ENCODE measurements at regions not wholly inside any gene's neighbourhood (a gene's known extent, or its start where the extent isn't known, plus 50 kb on each side); places are given as distances from the start of the nearest gene placed in this dataset.

- Histone ChIP-seq H3K9me3 (no peaks in the 10 kb centered on the region), H3K27ac (no peak overlapping the region), H3K4me3 (no peak overlapping the region), H3K27me3 (no peaks in the 10 kb centered on the region), H3K4me1 (no peaks in the 10 kb centered on the region), H3K36me3 (no peaks in the 10 kb centered on the region)
- intact Hi-C loops (cut with DNase I; ENCODE audit: low total_unique reads) (no loop called here), in situ Hi-C loops (cut with MboI; ENCODE audit: low sequenced_read_pairs in 4 of 4) (no loop called here)
- no peak for DNase-seq
- TF ChIP-seq POLR2A (IDR thresholded peaks at IDR 0.05): no peak
- no peak for TF ChIP-seq CTCF (IDR thresholded peaks at IDR 0.05 in 4 of 5, conservative IDR thresholded peaks at IDR 0.05 in 1 of 5)
- ATAC-seq: no peak
Measured at GRCh38 chr5:136666970-136667620, 301.8 kb upstream of the TRPC7 start.

GRCh38 chr5:136665331-136665730, 300.0 kb upstream of the TRPC7 start:
- H3K9me3 ChIP-seq: no peaks in the 10 kb centered on the region
- in situ Hi-C loops (cut with MboI; ENCODE audit: low sequenced_read_pairs in 4 of 4) (no loop called here), intact Hi-C loops (cut with DNase I; ENCODE audit: low total_unique reads) (no loop called here)
- no peaks in the 10 kb centered on the region for H3K4me1 ChIP-seq
- H3K27ac ChIP-seq: no peak overlapping the region
- H3K27me3 ChIP-seq: no peaks in the 10 kb centered on the region
- ATAC-seq: no peak
- TF ChIP-seq CTCF (IDR thresholded peaks at IDR 0.05 in 4 of 5, conservative IDR thresholded peaks at IDR 0.05 in 1 of 5): no peak
- no peak for TF ChIP-seq POLR2A (IDR thresholded peaks at IDR 0.05)
- no peak overlapping the region for H3K4me3 ChIP-seq
- no peak for DNase-seq
- H3K36me3 ChIP-seq: no peaks in the 10 kb centered on the region

GRCh38 chr5:136661026-136661425, 295.7 kb upstream of the TRPC7 start:
- no peak for TF ChIP-seq POLR2A (IDR thresholded peaks at IDR 0.05)
- no peak for TF ChIP-seq CTCF (IDR thresholded peaks at IDR 0.05 in 4 of 5, conservative IDR thresholded peaks at IDR 0.05 in 1 of 5)
- no peaks in the 10 kb centered on the region for H3K27me3 ChIP-seq
- in situ Hi-C loops (cut with MboI; ENCODE audit: low sequenced_read_pairs in 4 of 4): no loop called here

GRCh38 chr5:136656811-136657210, 291.5 kb upstream of the TRPC7 start:
- H3K4me1 ChIP-seq: no peaks in the 10 kb centered on the region
- H3K4me3 ChIP-seq: no peak overlapping the region
- no peak for TF ChIP-seq CTCF (IDR thresholded peaks at IDR 0.05 in 4 of 5, conservative IDR thresholded peaks at IDR 0.05 in 1 of 5)
- TF ChIP-seq POLR2A (IDR thresholded peaks at IDR 0.05): no peak
- DNase-seq (no peak), ATAC-seq (no peak)
- no peak overlapping the region for H3K27ac ChIP-seq
- no peaks in the 10 kb centered on the region for H3K36me3 ChIP-seq
- intact Hi-C loops (cut with DNase I; ENCODE audit: low total_unique reads): no loop called here
- no peaks in the 10 kb centered on the region for H3K9me3 ChIP-seq
- in situ Hi-C loops (cut with MboI; ENCODE audit: low sequenced_read_pairs in 4 of 4): no loop called here
- no peaks in the 10 kb centered on the region for H3K27me3 ChIP-seq

More at GRCh38 chr5:136661026-136661425, 295.7 kb upstream of the TRPC7 start:
- Histone ChIP-seq H3K4me3 (no peak overlapping the region), H3K36me3 (no peaks in the 10 kb centered on the region), H3K9me3 (no peaks in the 10 kb centered on the region), H3K4me1 (no peaks in the 10 kb centered on the region), H3K27ac (no peak overlapping the region)
- DNase-seq (no peak), ATAC-seq (no peak)
- intact Hi-C loops (cut with DNase I; ENCODE audit: low total_unique reads): no loop called here

GRCh38 chr5:136655468-136655867, 290.1 kb upstream of the TRPC7 start:
- Histone ChIP-seq H3K27me3 (no peaks in the 10 kb centered on the region), H3K4me1 (no peaks in the 10 kb centered on the region), H3K9me3 (no peaks in the 10 kb centered on the region), H3K36me3 (no peaks in the 10 kb centered on the region), H3K4me3 (no peak overlapping the region), H3K27ac (no peak overlapping the region)
- TF ChIP-seq CTCF (IDR thresholded peaks at IDR 0.05 in 4 of 5, conservative IDR thresholded peaks at IDR 0.05 in 1 of 5) (no peak), POLR2A (IDR thresholded peaks at IDR 0.05) (no peak)
- DNase-seq (no peak), ATAC-seq (no peak)
- in situ Hi-C loops (cut with MboI; ENCODE audit: low sequenced_read_pairs in 4 of 4): no loop called here
- intact Hi-C loops (cut with DNase I; ENCODE audit: low total_unique reads): no loop called here
